ENCODE measurements at regions not wholly inside any gene's neighbourhood (a gene's known extent, or its start where the extent isn't known, plus 50 kb on each side); places are given as distances from the start of the nearest gene placed in this dataset.

DNA sequence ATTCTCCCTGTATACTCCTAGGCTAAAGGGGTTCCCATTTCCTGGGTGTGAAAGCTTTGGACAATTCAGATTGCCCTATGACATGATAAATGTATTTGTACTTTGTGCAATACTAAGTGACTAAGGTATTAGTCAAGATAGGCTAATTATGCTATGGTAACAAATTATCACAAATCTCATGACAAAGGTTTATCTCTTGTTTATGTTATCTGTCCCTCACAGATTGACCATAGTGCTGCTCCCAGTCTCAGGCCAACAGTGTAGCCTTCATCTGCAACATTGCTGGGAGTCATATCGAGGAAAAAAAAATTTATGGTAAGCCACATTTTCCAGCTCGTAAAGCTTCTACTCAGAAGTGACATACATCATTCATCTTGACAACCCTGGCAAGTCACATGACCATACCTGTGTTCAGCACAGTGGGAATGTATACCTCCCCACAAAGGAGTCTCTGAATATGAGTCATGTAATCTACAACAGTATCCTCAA, 346.2 kb downstream of the IGSF11 start:
- TF ChIP-seq, protein P1, sequence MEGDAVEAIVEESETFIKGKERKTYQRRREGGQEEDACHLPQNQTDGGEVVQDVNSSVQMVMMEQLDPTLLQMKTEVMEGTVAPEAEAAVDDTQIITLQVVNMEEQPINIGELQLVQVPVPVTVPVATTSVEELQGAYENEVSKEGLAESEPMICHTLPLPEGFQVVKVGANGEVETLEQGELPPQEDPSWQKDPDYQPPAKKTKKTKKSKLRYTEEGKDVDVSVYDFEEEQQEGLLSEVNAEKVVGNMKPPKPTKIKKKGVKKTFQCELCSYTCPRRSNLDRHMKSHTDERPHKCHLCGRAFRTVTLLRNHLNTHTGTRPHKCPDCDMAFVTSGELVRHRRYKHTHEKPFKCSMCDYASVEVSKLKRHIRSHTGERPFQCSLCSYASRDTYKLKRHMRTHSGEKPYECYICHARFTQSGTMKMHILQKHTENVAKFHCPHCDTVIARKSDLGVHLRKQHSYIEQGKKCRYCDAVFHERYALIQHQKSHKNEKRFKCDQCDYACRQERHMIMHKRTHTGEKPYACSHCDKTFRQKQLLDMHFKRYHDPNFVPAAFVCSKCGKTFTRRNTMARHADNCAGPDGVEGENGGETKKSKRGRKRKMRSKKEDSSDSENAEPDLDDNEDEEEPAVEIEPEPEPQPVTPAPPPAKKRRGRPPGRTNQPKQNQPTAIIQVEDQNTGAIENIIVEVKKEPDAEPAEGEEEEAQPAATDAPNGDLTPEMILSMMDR (IDR thresholded peaks at IDR 0.05; ENCODE audit: low read depth, low read length) = no peak
- Histone ChIP-seq H3K27me3 (no peaks in the 10 kb centered on the region), H3K27ac (no peak overlapping the region), H3K9me3 (ENCODE audit: low read depth) (no peaks in the 10 kb centered on the region), H3K4me1 (ENCODE audit: low read depth) (no peaks in the 10 kb centered on the region), H3K36me3 (no peaks in the 10 kb centered on the region), H3K4me3 (no peak overlapping the region)
- no peak for DNase-seq (ENCODE audit: low read depth in 1 of 2, low spot score in 1 of 2)

DNA sequence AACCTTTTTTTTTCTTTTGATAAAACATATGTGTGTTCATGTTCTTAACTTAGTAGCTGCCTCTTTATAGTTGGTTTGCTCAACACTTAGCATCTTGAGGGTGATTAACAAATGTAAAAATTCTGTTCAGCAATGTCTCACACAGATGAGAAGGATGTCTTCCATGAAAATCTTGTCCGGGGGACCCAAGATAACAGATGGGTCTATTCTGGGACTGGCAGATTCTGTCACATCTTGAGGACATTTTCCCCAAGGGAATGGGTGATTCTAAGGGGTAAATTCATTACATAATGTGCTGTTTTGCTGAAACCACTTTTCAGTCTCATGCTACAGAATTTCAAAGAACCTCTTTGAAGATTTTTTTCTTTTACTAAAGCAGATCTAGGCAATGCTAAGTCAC, 342.2 kb downstream of the IGSF11 start:
- H3K36me3 ChIP-seq = no peaks in the 10 kb centered on the region
- DNase-seq (ENCODE audit: low read depth in 1 of 2, low spot score in 1 of 2) = no peak
- no peaks in the 10 kb centered on the region for H3K27me3 ChIP-seq
- H3K4me3 ChIP-seq = no peak overlapping the region
- no peak overlapping the region for H3K27ac ChIP-seq
- TF ChIP-seq, protein P1 (IDR thresholded peaks at IDR 0.05; ENCODE audit: low read depth, low read length) = no peak
- H3K9me3 ChIP-seq (ENCODE audit: low read depth) = no peaks in the 10 kb centered on the region
- no peaks in the 10 kb centered on the region for H3K4me1 ChIP-seq (ENCODE audit: low read depth)

DNA sequence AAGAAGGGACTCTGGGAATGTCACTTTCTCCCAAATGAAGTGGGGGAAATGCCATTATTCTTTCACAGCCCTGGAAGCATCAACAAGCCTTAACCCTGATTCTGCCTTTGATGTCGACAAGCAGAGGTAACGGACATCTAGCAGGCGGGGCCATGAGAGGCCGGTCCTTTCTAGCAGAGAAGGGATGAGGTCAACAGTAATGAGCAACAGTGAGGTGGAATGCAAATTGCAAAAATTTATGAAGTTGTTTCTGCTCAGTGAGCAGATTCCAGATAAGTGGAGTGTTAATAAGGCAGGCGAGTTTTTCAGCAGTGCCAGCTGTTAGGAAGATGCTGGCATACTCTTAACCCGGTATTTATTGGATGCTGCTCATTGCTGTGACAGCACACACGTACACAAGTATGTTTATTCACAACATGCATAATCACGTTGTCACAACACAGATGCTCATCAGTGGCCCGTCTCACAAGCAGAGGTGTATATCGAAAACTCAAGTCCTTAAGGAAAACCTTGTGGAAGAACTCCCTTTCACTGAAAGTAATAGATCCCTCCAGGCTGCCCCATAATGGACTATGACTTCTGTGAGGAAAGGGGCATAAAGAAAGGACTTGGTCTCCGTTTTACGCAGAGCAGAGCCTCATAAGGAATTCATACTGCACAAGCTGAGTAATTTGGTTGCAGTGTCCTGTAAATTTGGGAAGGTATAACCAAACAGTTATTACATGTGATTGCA, 329.0 kb downstream of the IGSF11 start:
- Histone ChIP-seq H3K4me3 (no peak overlapping the region), H3K27ac (no peak overlapping the region), H3K27me3 (peaks cover 15% of the 10 kb centered on the region), H3K4me1 (ENCODE audit: low read depth) (no peaks in the 10 kb centered on the region), H3K36me3 (no peaks in the 10 kb centered on the region), H3K9me3 (ENCODE audit: low read depth) (no peaks in the 10 kb centered on the region)
- TF ChIP-seq, protein P1 (IDR thresholded peaks at IDR 0.05; ENCODE audit: low read depth, low read length) = no peak
- DNase-seq (ENCODE audit: low read depth in 1 of 2, low spot score in 1 of 2) = no peak

DNA sequence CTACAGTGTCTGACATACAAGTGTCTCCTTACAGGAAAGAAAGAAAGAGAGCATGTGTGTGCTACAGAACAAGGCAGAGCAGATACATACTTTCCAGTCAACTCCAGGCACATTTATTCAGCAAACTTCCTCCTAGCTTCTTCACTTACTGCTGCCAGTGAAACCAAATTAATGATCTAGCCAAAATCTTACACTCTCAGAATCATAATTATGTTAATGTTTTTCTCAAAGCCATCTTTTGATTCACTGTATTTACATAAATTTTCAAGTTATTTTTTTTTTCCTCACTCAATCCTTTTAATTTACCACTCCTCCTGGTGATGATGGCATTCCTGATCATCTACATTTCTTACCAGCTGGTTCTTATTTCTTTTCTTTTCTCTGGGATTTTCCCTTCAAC, 326.7 kb downstream of the IGSF11 start:
- no peak overlapping the region for H3K27ac ChIP-seq
- H3K4me1 ChIP-seq (ENCODE audit: low read depth) = no peaks in the 10 kb centered on the region
- no peak overlapping the region for H3K4me3 ChIP-seq
- TF ChIP-seq, protein P1 (IDR thresholded peaks at IDR 0.05; ENCODE audit: low read depth, low read length) = no peak
- H3K27me3 ChIP-seq = peaks cover 17% of the 10 kb centered on the region
- DNase-seq (ENCODE audit: low read depth in 1 of 2, low spot score in 1 of 2) = no peak
- H3K36me3 ChIP-seq = no peaks in the 10 kb centered on the region
- no peaks in the 10 kb centered on the region for H3K9me3 ChIP-seq (ENCODE audit: low read depth)

DNA sequence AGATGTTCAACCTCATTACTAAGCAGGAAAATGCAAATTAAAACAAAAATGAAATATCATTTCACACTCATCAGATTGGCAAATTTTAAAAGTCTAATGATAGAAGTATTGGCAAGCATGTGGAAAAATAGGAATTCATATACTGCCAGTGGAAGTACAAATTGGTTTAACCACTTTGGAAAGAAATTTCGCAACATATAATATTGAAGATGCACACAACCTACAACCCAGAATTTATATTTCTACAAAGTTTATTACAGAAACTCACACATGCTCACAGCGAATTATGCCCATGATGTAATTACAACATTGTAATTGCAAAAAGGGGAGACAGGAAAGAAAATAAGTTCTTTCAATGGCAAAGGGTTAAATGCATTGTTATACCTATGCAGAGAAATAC, 324.1 kb downstream of the IGSF11 start:
- TF ChIP-seq, protein P1 (IDR thresholded peaks at IDR 0.05; ENCODE audit: low read depth, low read length) = no peak
- Histone ChIP-seq H3K4me3 (no peak overlapping the region), H3K36me3 (no peaks in the 10 kb centered on the region), H3K4me1 (ENCODE audit: low read depth) (no peaks in the 10 kb centered on the region), H3K27ac (no peak overlapping the region), H3K9me3 (ENCODE audit: low read depth) (no peaks in the 10 kb centered on the region), H3K27me3 (peaks cover 10% of the 10 kb centered on the region)
- no peak for DNase-seq (ENCODE audit: low read depth in 1 of 2, low spot score in 1 of 2)

Measured in cardiac muscle cell (in vitro differentiated cells and primary cell).